Keratinocyte (primary cell): ENCODE measurements at regions not wholly inside any gene's neighbourhood (a gene's known extent, or its start where the extent isn't known, plus 50 kb on each side); places are given as distances from the start of the nearest gene placed in this dataset.

Source experiments
- EZH2 ChIP-seq: IDR thresholded peaks from one replicate; pipeline ENCODE4 v1.6.1; 2012; ENCODE audit warnings: inconsistent platforms, mild to moderate bottlenecking, low read length, moderate library complexity
- TF ChIP-seq, protein P1 (sequence below), 3 experiments: IDR thresholded peaks in 1 of 3; conservative IDR thresholded peaks in 1 of 3; optimal IDR thresholded peaks in 1 of 3; 2 replicates in 2 of 3; 3 replicates in 1 of 3; pipeline versions ENCODE3 to v1.5.1; 2011; ENCODE audit warnings: low read length in 3 of 3, mild to moderate bottlenecking in 3 of 3, moderate library complexity in 2 of 3, control low read depth in 1 of 3, inconsistent platforms in 1 of 3; ENCODE audit not compliant: insufficient read depth in 2 of 3; ENCODE audit errors: extremely low read depth in 1 of 3

DNA sequence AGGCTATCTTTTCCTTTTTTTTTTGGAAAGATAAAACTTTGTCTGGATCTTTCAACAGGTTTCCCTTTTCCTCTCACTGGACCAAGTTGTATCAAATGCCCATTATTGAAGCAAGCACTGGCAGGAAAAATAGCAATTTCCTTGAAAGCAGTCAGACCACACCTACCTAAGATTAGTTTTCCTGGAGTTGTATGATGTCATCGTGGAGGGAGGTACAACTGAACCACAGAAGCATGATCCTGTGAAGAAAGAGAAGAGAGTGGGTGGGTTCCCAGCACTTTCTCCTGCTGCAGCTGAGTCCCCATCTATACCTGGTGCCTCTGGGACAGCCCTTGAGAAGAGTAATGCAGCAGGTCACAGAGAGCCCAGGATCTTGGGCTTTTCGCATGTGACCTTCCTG lies 63.6 kb upstream of the ERCC4 start:
- TF ChIP-seq, protein P1, sequence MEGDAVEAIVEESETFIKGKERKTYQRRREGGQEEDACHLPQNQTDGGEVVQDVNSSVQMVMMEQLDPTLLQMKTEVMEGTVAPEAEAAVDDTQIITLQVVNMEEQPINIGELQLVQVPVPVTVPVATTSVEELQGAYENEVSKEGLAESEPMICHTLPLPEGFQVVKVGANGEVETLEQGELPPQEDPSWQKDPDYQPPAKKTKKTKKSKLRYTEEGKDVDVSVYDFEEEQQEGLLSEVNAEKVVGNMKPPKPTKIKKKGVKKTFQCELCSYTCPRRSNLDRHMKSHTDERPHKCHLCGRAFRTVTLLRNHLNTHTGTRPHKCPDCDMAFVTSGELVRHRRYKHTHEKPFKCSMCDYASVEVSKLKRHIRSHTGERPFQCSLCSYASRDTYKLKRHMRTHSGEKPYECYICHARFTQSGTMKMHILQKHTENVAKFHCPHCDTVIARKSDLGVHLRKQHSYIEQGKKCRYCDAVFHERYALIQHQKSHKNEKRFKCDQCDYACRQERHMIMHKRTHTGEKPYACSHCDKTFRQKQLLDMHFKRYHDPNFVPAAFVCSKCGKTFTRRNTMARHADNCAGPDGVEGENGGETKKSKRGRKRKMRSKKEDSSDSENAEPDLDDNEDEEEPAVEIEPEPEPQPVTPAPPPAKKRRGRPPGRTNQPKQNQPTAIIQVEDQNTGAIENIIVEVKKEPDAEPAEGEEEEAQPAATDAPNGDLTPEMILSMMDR (optimal IDR thresholded peaks at IDR 0.05 in 1 of 3, IDR thresholded peaks at IDR 0.05 in 1 of 3, conservative IDR thresholded peaks at IDR 0.05 in 1 of 3; ENCODE audit: extremely low read depth in 1 of 3, insufficient read depth in 2 of 3, low read length in 3 of 3): no peak
- TF ChIP-seq EZH2: no peak
